Activated T-cell treated with anti-CD3 and anti-CD28 coated beads for 4 hours (primary cell): ENCODE measurements at regions not wholly inside any gene's neighbourhood (a gene's known extent, or its start where the extent isn't known, plus 50 kb on each side); places are given as distances from the start of the nearest gene placed in this dataset.
"Not testable (repeated sequence)": the region's sequence is repeated elsewhere in the genome, so short reads cannot be mapped to it uniquely, and the experiment has no call there.

Experiments used
- DNase-seq: peaks from one replicate; pipeline ENCODE4 v3.0.0-alpha.2; 2020

- DNase-seq = no peak
These were observed 1666.9 kb upstream of the WWC1 start for GRCh38 chr5:166624573-166624972.

DNA sequence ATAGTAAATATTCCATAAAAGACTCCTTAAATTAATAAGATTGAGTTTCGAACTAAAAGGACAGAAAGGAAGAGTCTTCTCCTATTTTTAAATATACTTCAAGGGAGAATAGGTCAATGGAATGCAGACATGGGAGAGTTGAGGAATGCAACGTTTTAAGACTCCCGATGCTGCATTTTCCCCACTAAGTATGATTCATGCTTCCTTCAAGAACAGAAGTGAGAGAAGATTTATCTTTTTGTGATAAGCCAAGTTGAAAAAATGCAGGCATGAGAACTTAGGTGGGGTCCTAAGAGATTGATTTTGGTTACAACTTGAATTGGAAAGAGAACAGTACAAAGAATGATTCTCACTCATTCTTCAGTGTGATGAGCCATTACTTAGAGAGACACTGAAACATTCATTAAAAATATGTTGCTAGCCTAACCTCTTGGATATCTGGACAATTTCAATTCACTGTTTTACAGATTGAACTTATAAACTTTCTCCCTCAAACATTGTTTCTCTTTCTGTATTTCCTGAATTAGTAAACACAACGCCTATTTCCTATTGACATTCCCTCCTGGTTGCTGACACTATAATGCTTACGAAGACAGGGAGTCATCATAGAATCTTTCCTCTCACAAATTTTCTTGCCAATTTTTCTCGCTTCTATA lies 1666.1 kb upstream of the WWC1 start:
- DNase-seq = no peak

DNA sequence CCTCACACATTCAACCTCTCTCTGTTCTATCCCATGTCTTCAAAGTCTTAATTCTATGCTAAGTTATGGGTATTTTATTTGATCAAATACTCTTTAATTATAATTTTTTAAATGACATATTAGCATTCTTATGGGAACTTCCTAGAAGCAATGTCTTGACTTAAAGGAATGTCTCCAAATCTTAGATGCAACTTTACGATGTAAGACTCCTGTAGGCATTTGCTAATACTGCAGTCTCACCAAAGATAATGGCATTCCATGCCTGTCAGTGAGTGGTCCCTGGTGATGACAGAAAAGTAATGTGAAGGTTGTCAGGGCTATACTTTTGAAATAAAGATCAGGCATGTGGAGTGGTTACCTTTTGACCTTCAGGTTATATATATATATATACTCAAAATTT lies 1654.2 kb upstream of the WWC1 start:
- no peak for DNase-seq

GRCh38 chr5:166639151-166639550 lies 1652.3 kb upstream of the WWC1 start:
- no peak for DNase-seq

DNA sequence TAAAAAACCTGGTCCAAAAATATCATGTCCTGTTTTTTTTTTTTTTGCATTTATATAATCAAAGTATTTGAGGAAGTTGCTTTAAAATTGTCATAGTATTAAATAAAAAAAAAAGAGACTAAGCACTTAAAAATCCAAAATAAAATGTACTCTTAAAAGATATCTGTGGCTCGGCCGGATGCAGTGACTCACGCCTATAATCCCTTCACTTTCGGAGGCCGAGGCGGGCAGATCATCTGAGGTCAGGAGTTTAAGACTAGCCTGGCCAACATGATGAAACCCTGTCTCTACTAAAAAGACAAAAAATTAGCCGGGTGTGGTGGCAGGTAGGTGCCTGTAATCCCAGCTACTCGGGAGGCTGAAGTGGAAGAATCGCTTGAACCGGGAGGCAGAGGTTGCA lies 1651.3 kb upstream of the WWC1 start:
- not testable (repeated sequence) for DNase-seq

DNA sequence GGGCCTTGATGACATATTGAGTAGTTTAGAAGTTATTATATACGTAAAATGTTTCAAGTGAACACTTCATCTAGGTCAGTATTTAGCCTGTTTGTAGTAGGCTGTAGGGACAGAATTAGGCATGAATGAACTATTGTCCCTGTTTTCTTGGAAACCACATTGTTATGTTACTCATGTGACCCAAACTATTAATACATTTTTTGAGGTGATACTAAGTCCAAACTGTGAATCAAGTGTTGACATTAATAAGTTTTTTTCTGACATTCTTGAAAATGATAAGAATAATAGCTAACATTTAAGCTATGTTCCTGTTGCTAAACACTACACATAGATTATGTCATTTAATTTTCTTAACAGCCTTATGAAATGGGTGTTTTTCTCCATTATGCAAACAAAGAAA lies 1642.7 kb upstream of the WWC1 start:
- DNase-seq = no peak

DNA sequence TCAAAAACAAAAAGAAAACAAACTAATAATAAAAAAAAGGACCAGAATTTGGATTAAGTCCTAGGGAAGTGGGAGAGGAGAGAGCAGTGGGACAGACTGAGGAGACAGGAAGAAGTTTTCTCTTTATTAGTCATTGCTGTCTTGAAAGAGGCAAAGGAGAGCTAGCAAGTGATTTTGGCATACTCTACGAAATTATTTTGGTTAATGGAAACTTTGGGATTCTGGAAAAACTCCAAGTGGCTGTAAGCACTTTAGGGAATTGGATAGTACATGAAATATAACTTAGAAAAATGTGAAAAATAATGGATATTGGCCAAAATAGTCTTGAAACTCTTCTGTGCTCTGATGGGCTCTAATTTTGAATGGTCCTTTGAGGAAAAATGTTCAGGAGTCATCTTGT lies 1641.8 kb upstream of the WWC1 start:
- no peak for DNase-seq

DNA sequence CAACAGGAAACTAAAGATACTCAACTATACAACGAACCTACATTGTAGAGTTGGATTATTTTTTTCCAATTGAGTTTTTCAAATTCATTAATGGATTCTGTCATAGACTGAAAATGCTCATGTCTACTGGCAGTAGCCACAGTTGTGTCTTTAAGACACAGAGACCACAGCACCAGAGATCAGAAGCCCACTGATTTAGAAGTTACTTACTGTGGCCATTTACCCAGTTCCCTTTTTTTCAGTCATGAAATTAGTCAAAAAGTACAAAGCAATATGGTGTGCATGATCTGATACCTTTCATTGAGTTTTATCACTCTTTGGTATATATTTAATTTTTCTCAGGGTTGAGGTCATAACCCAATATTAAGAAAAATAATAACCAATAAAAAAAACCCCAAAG lies 1640.2 kb upstream of the WWC1 start:
- DNase-seq = no peak

GRCh38 chr5:166671811-166672210 lies 1619.6 kb upstream of the WWC1 start:
- DNase-seq = no peak

- no peak for DNase-seq
These were observed 1619.0 kb upstream of the WWC1 start for GRCh38 chr5:166672431-166672830.

DNA sequence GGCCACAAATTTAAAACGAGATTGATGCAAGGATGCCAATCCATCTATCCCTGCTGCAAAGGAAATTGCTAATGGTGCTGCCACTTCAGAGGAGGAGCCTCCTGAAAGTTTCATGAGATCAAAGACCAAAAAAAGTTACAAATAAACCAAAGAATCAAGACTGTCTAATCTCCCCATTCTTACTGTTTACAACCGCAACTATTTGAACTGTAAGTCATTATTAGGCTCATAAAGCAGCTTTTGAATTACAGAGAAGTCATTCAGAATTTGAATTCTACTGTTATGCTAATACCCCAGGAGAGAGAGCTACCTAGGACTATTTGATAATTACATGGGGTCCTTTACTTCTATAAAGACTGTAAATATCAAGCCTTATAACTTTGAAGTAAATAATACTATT lies 1613.6 kb upstream of the WWC1 start:
- DNase-seq = no peak

- no peak for DNase-seq
These were observed 1612.1 kb upstream of the WWC1 start for GRCh38 chr5:166679331-166679730.

DNA sequence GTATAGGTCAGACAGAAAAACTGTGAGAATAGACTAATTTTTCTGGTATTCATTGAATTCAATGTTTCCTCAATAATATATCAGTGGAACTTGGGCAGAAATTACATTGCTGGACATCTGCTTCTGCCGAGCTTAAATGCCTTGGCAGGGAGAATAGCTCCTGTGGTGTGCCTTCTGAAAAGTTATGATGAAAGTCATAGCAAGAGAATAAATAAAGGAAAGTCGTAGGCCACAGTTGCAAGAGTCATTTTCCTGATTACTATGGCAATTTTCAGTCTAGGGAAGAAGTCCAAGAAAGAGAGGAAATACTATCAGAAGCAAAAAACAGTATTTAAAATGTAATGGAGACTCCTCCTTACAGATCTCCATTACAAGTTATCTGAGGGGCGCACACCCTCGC lies 1596.1 kb upstream of the WWC1 start:
- no peak for DNase-seq

- no peak for DNase-seq
These were observed 1583.2 kb upstream of the WWC1 start for GRCh38 chr5:166708291-166708690.

DNA sequence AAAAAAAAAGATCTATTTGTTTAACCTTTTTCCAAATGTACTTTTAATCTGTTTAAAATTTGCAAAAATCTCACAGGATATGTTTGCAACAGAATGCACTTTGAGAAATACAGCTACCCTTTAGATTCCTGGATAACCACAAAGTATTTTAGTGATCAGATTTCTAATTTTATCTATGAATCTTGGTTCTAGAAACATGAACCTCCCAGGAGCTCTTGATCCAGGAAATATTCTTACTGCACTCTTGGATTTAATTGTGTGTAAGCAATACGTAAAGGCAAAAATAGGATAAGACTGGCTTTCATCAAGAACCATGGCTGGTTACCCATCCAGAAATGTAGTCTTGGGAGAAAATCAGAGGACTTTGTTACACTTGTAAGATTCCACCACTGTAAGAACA lies 1581.8 kb upstream of the WWC1 start:
- DNase-seq = no peak

- DNase-seq = no peak
These were observed 1581.2 kb upstream of the WWC1 start for GRCh38 chr5:166710271-166710670.

DNA sequence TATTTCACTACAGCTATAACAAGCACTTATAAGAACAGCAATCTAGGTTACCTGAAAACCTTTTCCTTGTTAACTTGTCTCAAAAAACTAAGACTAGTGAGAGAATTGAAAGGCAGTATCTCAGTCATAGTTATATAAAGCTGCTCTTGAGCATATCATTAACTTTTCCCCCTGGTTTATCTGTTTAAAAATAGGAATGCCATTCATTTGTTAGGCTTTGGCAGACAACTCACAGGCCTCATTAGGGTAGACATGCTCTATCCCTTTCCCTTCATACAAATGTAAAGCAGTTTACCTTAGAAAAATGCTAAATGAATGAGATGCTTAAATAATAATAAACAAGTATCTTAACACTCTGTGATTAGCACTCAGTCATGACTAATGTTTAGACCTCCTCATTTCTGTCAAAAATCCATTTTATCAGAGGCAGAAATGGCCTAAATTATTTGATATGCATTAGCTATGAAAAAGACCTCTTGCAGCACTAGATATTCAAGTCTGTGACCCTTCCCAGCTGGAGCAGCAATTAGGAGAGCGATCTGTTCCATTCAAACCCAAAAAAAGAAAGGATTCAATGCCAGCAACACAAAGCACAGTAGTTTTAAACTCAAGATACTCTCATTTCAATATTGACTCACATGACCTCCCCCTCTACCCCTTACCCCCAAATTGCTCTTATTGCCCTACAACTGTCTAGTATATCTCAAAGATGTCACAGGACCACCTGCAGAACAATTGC lies 1578.8 kb upstream of the WWC1 start:
- DNase-seq = no peak

DNA sequence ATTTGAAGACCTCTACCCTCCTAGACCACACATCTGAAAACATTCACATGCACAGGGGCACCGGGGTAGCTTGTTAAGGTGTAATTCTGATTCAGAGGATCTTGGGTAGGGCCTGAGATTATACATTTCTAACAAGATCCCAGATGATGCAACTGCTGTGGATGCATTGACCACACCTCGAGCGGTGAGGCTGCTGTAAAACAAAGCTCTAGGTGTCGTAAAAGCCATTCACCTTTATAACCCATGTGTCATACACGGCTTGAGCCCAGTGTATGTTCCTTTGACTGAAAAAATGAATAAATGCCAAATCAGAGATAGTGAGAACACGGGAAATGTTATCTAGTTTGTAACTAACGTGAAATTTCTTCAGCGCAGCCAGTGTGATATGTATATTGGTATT lies 1578.2 kb upstream of the WWC1 start:
- DNase-seq = no peak

- no peak for DNase-seq
These were observed 1574.5 kb upstream of the WWC1 start for GRCh38 chr5:166716856-166717492.

DNA sequence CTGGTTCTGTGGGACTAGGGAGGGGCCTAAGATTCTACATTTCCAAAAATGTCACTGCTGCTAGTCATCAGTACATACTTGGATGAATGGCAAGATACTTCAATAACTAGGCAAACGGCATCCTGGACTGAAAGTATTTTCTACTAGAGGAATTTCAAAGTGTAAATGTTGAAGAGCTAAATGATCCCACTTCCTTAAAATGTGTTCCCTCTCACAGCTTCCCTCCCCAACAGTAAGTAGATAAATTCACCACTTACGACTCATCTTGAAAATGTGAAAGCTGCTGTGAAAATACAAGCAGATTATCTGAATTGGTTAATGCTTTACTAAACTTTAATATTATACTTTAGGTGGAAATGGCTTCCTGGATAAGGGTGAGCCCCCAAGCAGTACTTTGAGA lies 1571.5 kb upstream of the WWC1 start:
- no peak for DNase-seq

GRCh38 chr5:166722939-166723338 lies 1568.5 kb upstream of the WWC1 start:
- no peak for DNase-seq

DNA sequence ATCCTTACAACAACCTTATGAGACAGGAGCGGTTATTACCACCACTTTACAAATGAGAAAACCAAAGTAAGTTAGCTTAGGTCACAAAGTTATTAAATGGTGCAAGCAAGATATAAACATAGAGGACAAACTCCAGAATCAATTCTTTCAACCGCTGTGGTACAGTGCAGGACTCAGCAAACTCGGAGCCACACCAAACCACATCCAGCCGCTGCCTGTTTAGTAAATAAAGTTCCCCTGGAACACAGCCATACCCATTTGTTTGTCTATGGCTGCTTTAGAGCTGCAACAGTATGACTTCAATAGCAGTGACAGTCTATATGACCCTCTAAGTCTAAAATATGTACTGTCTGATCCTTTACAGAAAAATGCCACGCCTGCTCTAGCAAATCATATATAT lies 1567.2 kb upstream of the WWC1 start:
- no peak for DNase-seq

DNA sequence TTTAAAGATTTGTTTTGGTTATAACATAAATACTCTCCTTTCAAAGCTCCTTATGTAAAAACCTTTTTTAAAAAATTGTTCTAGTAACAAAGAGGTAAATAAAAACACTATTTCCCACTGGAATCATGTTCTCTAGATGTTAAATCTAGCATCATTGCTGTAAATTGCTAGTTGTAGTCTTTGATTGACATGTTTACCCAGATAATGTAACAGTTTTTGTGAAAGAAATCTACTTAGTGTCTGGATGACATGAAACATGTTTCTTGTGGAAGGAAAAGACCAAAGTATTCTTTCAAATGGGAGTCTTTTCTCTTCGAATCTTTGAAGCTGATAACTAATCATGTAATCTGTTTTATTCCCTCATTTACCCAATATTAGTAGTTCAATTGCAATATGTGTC lies 1565.9 kb upstream of the WWC1 start:
- DNase-seq = no peak

DNA sequence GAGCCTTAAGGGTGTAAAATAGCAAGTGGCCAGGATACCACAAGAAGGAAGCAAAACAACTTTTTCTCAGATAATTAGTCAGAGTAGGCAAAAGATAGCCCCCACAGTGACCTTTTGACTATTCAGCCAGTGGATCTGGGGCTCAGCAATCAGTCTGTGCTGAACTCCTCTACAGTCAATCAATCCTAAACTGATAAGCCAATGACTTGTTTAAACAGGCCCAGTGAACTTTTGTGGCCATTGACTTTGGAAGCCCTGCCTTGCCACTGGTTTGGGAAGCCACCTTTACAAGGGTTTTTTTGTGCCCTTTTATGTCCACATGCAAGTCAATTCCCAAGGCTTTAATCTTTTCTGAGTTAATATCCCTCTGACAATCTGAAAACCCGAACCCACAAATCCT lies 1565.0 kb upstream of the WWC1 start:
- DNase-seq = no peak

GRCh38 chr5:166742951-166743350 lies 1548.5 kb upstream of the WWC1 start:
- not testable (repeated sequence) for DNase-seq
